ENCODE measurements at regions not wholly inside any gene's neighbourhood (a gene's known extent, or its start where the extent isn't known, plus 50 kb on each side); places are given as distances from the start of the nearest gene placed in this dataset.

DNA sequence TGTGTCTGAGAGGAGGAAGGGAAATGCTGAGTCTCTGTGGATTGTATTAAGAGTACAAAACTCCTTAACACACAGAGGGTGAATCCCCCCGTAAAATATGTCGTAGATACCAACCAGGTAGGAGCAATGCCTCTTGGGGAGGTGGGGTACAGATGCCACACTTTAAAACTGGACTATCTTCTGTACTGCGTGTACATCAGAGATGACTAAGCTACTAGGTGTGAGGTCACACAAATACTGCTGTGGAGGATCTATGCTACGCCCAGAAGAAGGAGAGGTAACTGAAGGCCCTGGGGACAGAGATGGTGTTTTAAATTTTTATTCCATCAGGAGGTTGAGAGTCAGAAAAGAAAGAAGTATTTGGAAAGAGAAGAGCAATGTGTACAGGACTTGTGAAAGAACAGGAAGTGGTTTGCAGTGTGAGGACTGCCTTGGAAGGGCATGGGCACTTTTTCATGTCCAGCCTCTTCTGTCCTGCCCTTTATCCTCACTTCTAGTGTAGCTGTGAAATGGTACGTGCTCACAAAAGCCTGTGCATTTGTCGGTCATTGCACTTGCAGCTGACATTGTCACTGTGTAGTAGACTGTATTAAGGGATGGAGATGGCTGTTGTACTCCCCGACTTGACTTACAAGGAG is 287.8 kb upstream of the CHRM3 start:
- TF ChIP-seq, protein P1, sequence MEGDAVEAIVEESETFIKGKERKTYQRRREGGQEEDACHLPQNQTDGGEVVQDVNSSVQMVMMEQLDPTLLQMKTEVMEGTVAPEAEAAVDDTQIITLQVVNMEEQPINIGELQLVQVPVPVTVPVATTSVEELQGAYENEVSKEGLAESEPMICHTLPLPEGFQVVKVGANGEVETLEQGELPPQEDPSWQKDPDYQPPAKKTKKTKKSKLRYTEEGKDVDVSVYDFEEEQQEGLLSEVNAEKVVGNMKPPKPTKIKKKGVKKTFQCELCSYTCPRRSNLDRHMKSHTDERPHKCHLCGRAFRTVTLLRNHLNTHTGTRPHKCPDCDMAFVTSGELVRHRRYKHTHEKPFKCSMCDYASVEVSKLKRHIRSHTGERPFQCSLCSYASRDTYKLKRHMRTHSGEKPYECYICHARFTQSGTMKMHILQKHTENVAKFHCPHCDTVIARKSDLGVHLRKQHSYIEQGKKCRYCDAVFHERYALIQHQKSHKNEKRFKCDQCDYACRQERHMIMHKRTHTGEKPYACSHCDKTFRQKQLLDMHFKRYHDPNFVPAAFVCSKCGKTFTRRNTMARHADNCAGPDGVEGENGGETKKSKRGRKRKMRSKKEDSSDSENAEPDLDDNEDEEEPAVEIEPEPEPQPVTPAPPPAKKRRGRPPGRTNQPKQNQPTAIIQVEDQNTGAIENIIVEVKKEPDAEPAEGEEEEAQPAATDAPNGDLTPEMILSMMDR (IDR thresholded peaks at IDR 0.05), result no peak
- no peak for TF ChIP-seq POLR2AphosphoS5 (IDR thresholded peaks at IDR 0.05)
